Pancreas (tissue), 10 donors: ENCODE measurements at regions not wholly inside any gene's neighbourhood (a gene's known extent, or its start where the extent isn't known, plus 50 kb on each side); places are given as distances from the start of the nearest gene placed in this dataset.

Source experiments
- ATAC-seq, 4 donors: fragments of 200-7000 bp; cut with Tn5 transposase; one replicate each; pipeline versions ENCODE4 v1.8.0 to v1.9.1; 2020; ENCODE audit warnings: mild to moderate bottlenecking in 4 of 4, moderate library complexity in 4 of 4
- DNase-seq, 6 donors: peaks; one replicate each; pipeline ENCODE4 v3.0.0-alpha.2; 2020
- FAIRE-seq: peaks from 2 replicates; lab custom pipeline; 2012; peaks lifted over from hg19 to GRCh38; lab: Jason Lieb, UNC
- H3K27ac ChIP-seq, 4 donors: fragments of 200-600 bp; sonication (generic); 1 replicate in 3 of 4; 2 replicates in 1 of 4; pipeline versions ENCODE4 v1.5.0 to v1.8.0; 2020
- H3K27me3 ChIP-seq, 4 donors: fragments of 200-600 bp; one replicate each; pipeline ENCODE4 v1.8.0; 2021
- H3K36me3 ChIP-seq, 3 donors: fragments of 200-600 bp; sonication (generic) in 1 of 3; one replicate each; pipeline versions ENCODE4 v1.5.0 to v1.8.0; 2020 to 2021
- H3K4me1 ChIP-seq, 3 donors: fragments of 200-600 bp; one replicate each; pipeline ENCODE4 v1.8.0; 2021
- H3K4me3 ChIP-seq, 4 donors: fragments of 200-600 bp; sonication (generic) in 2 of 4; one replicate each; pipeline versions ENCODE4 v1.5.0 to v1.8.0; 2020 to 2021
- H3K9me3 ChIP-seq, 4 donors: fragments of 200-600 bp; one replicate each; pipeline ENCODE4 v1.8.0; 2021
- CTCF ChIP-seq, 4 donors: fragments of 200-600 bp; sonication (generic) in 3 of 4; IDR thresholded peaks; one replicate each; pipeline versions ENCODE4 v1.5.0 to v1.8.0; 2021; ENCODE audit warnings: antibody characterized with exemption in 4 of 4
- WGBS, 2 donors: extraction: QIAGEN DNeasy Blood & Tissue Kit; methylation state at CpG; one replicate each; pipeline ENCODE4 v1.1.7; 2013; 5-methylcytosine and 5-hydroxymethylcytosine counted together
- intact Hi-C, 3 donors: fragments of 100-400 bp; cut with DNase I; formaldehyde crosslinking; loops; one replicate each; pipeline versions ENCODE4 v1.11.1 to v1.14.2; 2022
- donor health status: healthy with polysubstance abuse.
- donor health status: DM: no; HTN: no; CAD: no; lungs with moderate emphysema.
- donor health status: DM: no; HTN: no; CAD: no.
- donor health status: control.
- donor health status: control.
- donor health status: Bipolar disorder and iron deficiency.
- donor health status: DM: yes; HTN: yes; CAD: no.
- donor health status: DM: no; HTN: no; CAD: no.
- donor health status: DM: no; HTN: no; CAD: no.
- donor health status: DM: yes; HTN: yes; CAD: no.

- no peaks in the 10 kb centered on the region for H3K9me3 ChIP-seq
- no peak for TF ChIP-seq CTCF (IDR thresholded peaks at IDR 0.05)
- no peaks in the 10 kb centered on the region for H3K36me3 ChIP-seq
- H3K27me3 ChIP-seq = no peaks in the 10 kb centered on the region
- no peak overlapping the region for H3K4me3 ChIP-seq
- FAIRE-seq (no peak), ATAC-seq (peak in 1 of 4 donors; percentile 22), DNase-seq (no peak)
- H3K27ac ChIP-seq = no peak overlapping the region
- intact Hi-C loops = no loop called here
- 45 to 55% methylated on average over 12 to 14 of the region's 14 CpGs for WGBS, 2 donors
- H3K4me1 ChIP-seq = no peaks in the 10 kb centered on the region
Observed at GRCh38 chr17:79153367-79154130, 78.9 kb downstream of the ENGASE start.

- ATAC-seq = no peak
- 39 to 47% methylated on average over 13 to 16 of the region's 16 CpGs for WGBS, 2 donors
- no peak overlapping the region for H3K27ac ChIP-seq
- no peak for TF ChIP-seq CTCF (IDR thresholded peaks at IDR 0.05)
- no peaks in the 10 kb centered on the region for H3K4me1 ChIP-seq
- intact Hi-C loops = no loop called here
- no peak for DNase-seq
- H3K27me3 ChIP-seq = no peaks in the 10 kb centered on the region
- H3K9me3 ChIP-seq = no peaks in the 10 kb centered on the region
- no peak overlapping the region for H3K4me3 ChIP-seq
- FAIRE-seq = no peak
- no peaks in the 10 kb centered on the region for H3K36me3 ChIP-seq
Observed at GRCh38 chr17:79152636-79153035, 78.0 kb downstream of the ENGASE start.

- ATAC-seq (no peak), FAIRE-seq (no peak), DNase-seq (no peak)
- Histone ChIP-seq H3K27me3 (no peaks in the 10 kb centered on the region), H3K9me3 (no peaks in the 10 kb centered on the region), H3K4me3 (no peak overlapping the region), H3K4me1 (no peaks in the 10 kb centered on the region), H3K36me3 (no peaks in the 10 kb centered on the region), H3K27ac (no peak overlapping the region)
- WGBS, 2 donors = 30 to 33% methylated on average over 12 to 13 of the region's 13 CpGs
- intact Hi-C loops = no loop called here
- no peak for TF ChIP-seq CTCF (IDR thresholded peaks at IDR 0.05)
Observed at GRCh38 chr17:79152110-79152509, 77.5 kb downstream of the ENGASE start.

- DNase-seq = no peak
- no peak for TF ChIP-seq CTCF (IDR thresholded peaks at IDR 0.05)
- H3K27me3 ChIP-seq = no peaks in the 10 kb centered on the region
- intact Hi-C loops = no loop called here
- ATAC-seq = no peak
- no peak overlapping the region for H3K27ac ChIP-seq
- FAIRE-seq = no peak
- H3K9me3 ChIP-seq = no peaks in the 10 kb centered on the region
- no peaks in the 10 kb centered on the region for H3K36me3 ChIP-seq
- WGBS, 2 donors = 54 to 64% methylated on average over 19 of the region's 19 CpGs
- no peaks in the 10 kb centered on the region for H3K4me1 ChIP-seq
- no peak overlapping the region for H3K4me3 ChIP-seq
Observed at GRCh38 chr17:79150799-79151198, 76.2 kb downstream of the ENGASE start.

GRCh38 chr17:79150035-79150733 is 75.6 kb downstream of the ENGASE start:
- WGBS, 2 donors = 49 to 62% methylated on average over 14 of the region's 14 CpGs
- Histone ChIP-seq H3K27ac (no peak overlapping the region), H3K27me3 (no peaks in the 10 kb centered on the region), H3K9me3 (no peaks in the 10 kb centered on the region), H3K4me3 (no peak overlapping the region), H3K36me3 (no peaks in the 10 kb centered on the region), H3K4me1 (no peaks in the 10 kb centered on the region)
- ATAC-seq (no peak), FAIRE-seq (no peak), DNase-seq (no peak)
- intact Hi-C loops = no loop called here
- TF ChIP-seq CTCF (IDR thresholded peaks at IDR 0.05) = no peak
